Motor neuron (in vitro differentiated cells): ENCODE measurements at regions not wholly inside any gene's neighbourhood (a gene's known extent, or its start where the extent isn't known, plus 50 kb on each side); places are given as distances from the start of the nearest gene placed in this dataset.

Experiments
- ATAC-seq, 8 experiments: fragments of 200-7000 bp; cut with Tn5 transposase; replicated peaks in 6 of 8; 2 replicates each; pipeline ENCODE4 v1.8.0; 2021; ENCODE audit warnings: mild to moderate bottlenecking in 8 of 8, moderate library complexity in 8 of 8
- H3K27ac ChIP-seq, 2 donors: fragments of 250-450 bp; sonication (Bioruptor Pico); 2 replicates each; pipeline ENCODE4 v1.9.0; 2021; ENCODE audit warnings: antibody characterized with exemption in 2 of 2, mild to moderate bottlenecking in 2 of 2, moderate library complexity in 1 of 2
- H3K4me1 ChIP-seq, 2 donors: fragments of 250-450 bp; sonication (Bioruptor Pico); replicated peaks in 1 of 2; 2 replicates each; pipeline ENCODE4 v1.6.1; 2021; ENCODE audit warnings: antibody characterized with exemption in 2 of 2, mild to moderate bottlenecking in 2 of 2, moderate library complexity in 1 of 2
- H3K4me3 ChIP-seq, 5 donors: fragments of 250-450 bp; sonication (Bioruptor Pico); 2 replicates each; pipeline ENCODE4 v1.9.0; 2021; ENCODE audit warnings: antibody characterized with exemption in 5 of 5, mild to moderate bottlenecking in 5 of 5, moderate library complexity in 4 of 5
- WGBS, 10 experiments: fragments of 450-650 bp; shearing (Covaris generic); methylation state at CpG; one replicate each; pipeline ENCODE4 v1.0.0; 2022; 5-methylcytosine and 5-hydroxymethylcytosine counted together
- in situ Hi-C, 9 experiments: fragments of 400-800 bp; cut with MboI; loops; one replicate each; pipeline ENCODE4 v1.15.0; 2021; ENCODE audit warnings: low sequenced_read_pairs in 9 of 9, low pct_unique_long_range_greater_than_20kb in 2 of 9; ENCODE audit not compliant: unreplicated experiment in 9 of 9

DNA sequence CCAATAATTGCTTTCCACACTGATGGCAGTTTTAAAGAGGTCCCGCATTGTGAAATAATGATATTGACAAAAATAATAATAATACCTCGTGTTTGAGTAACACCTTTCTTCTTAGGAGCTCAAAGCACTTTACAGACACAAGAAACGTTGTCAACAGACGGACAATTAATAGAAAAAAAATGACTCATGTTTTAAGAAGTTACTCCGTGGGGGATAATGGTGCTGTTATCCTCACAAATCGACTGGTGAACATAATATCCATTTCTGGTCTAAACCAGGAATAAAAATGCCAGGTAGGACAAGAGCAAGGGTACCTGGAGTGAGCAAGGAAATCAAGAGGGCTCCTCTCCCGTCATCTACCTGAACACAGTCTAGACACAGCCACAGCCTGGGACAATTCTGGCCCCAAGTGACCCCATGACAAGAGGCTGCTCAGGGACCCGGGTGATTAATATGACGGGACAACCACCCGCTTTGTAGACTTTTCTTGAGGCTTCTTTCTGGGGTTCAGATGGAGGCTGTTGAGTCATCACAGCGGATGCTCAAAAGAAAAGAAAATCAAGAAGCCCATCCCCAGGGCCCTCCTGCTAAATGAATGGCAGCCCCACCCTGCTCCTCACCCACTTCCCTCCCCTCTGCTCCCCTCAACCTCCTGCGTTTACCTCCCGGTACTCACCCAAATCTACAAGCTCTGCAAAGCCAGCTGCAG, 146.2 kb upstream of the IRF2BP2 start:
- ATAC-seq, result peak in 4 of 8 experiments; percentile 32 to 71 (median 64)
- Histone ChIP-seq H3K4me1 (peaks cover 23 to 27% of the 10 kb centered on the region in 2 donors), H3K4me3 (no peak overlapping the region), H3K27ac (no peak overlapping the region)
- 42 to 93% (median 73%) methylated on average over 1 to 11 of the region's 13 CpGs for WGBS, 10 experiments
- in situ Hi-C loops, result no loop called here

DNA sequence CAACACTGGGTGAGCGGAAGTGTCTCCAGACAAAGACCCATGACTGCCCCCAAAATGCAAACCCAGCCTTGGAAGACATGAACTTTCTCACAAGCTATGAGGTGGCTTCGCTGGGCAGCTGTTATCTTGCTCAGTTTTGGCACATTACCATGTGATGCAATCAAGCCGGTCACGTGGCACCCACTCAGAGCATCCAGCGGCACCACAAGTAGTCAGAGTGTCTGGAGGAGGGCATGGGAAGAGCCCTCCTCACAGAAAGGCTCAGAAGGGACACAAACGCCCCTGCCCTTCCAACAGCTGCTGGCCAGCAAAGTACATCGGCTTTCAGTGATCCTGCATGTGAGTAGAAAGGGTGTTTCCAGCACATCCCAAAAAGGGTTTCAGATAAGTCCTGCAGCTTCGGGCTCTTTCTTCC, 145.5 kb upstream of the IRF2BP2 start:
- no peak overlapping the region for H3K27ac ChIP-seq

DNA sequence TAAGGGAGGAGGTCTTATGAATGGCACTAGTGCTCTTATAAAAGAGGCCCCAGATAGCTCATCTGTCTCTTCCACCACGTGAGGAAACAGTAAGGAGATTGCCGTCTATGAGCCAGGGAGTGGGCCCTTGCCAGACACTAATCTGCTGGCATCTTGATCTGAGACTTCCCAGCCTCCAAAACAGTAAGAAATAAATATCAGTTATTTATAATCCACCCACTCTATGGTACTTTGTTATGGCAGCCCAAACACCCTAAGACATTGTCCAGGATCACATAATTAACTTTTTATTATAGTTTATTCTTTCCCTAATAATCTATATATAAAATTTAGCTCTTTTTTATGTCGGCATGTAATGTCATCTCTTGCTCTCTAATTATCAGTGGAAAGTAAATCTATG, 144.0 kb upstream of the IRF2BP2 start:
- no peak for ATAC-seq
- H3K4me1 ChIP-seq, result peaks cover 27 to 29% of the 10 kb centered on the region in 2 donors
- no peak overlapping the region for H3K4me3 ChIP-seq
- no peak overlapping the region for H3K27ac ChIP-seq
- in situ Hi-C loops, result no loop called here
- 29 to 96% (median 70%) methylated on average over 1 to 3 of the region's 3 CpGs; no CpG with 5 or more reads in 1 of the 10 experiments for WGBS, 10 experiments

More for the DNA sequence above, 145.5 kb upstream of the IRF2BP2 start:
- WGBS, 10 experiments, result 7 to 95% (median 80%) methylated on average over 1 to 8 of the region's 8 CpGs; no CpG with 5 or more reads in 1 of the 10 experiments
- in situ Hi-C loops, result no loop called here
- peak in 3 of 8 experiments; percentile 33 to 76 (median 69) for ATAC-seq
- Histone ChIP-seq H3K4me3 (no peak overlapping the region), H3K4me1 (peaks cover 27 to 31% of the 10 kb centered on the region in 2 donors)

DNA sequence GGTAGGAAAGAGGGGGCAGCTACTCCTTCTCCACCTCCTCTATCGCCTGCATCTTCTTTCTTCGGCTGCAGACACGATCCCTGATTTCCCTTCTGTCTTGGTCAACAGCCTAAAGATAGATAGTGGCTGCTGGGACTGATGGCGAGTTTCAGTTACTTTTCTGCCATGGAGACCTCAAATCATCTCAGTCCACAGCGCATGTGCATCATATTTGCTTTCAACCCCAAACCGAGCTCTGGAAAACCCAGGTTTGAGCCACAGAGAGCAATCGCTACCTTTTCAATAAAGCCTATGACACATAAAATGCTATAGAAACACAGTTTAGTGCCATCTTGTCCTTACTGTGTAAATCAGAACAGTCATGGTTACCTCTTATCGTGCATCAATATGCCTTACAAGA, 142.9 kb upstream of the IRF2BP2 start:
- in situ Hi-C loops, result no loop called here
- WGBS, 10 experiments, result 63 to 100% (median 91%) methylated on average over 3 to 8 of the region's 8 CpGs
- H3K27ac ChIP-seq, result no peak overlapping the region
- ATAC-seq, result no peak
- peaks cover 29 to 30% of the 10 kb centered on the region in 2 donors for H3K4me1 ChIP-seq
- no peak overlapping the region for H3K4me3 ChIP-seq

DNA sequence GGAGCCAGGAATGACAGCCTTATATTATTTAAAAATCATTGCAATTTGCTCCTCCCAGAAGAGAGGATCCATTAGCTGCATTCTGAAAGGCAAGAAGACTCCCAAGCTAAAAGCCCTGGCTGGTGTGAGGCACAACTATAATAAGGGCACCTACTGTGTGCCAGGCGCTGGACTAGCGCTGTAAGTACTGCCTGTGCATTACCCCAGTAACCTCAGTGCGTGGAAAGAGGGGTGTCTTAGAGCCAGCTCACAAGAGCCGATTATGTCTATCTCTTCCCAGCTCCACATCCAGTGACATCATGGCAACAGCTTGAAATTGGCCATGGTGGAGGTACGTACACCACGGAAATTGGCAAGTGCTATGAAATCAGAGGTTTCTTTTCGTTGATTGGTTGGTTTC, 141.7 kb upstream of the IRF2BP2 start:
- no peak overlapping the region for H3K4me3 ChIP-seq
- H3K27ac ChIP-seq, result peak overlapping the region in 1 of 2 donors; percentile 8
- H3K4me1 ChIP-seq, result peaks cover 36 to 42% of the 10 kb centered on the region in 2 donors
- in situ Hi-C loops, result no loop called here
- 77 to 100% (median 95%) methylated on average over 1 to 7 of the region's 7 CpGs; no CpG with 5 or more reads in 1 of the 10 experiments for WGBS, 10 experiments
- peak in 1 of 8 experiments; percentile 6 for ATAC-seq

DNA sequence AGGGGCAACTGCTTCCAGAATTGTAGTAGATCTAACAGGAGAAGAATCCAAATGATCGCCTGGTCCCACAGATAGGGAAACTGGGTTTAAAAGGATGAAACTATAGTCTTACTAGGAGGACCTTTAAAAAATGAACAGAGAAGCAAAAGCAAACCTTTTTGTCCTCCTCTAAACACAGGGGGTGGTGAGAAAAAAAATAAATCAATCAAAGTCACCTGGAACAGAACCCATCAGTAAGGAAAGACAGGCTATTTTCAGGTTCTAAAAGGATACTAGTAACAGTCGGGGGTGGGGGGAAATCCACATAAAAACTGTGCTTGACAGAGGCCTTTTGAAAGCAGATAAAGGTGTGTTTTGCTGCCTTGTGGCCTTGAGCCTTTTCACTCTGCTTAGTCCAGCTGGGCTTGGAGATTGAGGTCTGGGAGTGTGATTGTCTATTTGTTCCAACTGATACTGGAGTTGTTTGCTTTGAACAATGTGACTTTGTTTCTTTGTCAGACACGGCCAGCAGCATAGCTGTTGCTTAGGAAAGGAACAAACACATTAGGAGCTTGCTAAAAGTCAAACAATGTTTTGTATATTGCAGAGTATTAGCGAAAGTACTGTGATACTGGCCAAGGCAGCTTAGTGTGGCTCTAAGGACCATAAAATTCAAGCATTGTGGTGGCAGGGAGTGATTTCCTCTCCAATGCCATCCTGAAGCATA, 141.1 kb upstream of the IRF2BP2 start:
- Histone ChIP-seq H3K4me3 (no peak overlapping the region), H3K4me1 (peaks cover 36 to 42% of the 10 kb centered on the region in 2 donors), H3K27ac (peak overlapping the region in 1 of 2 donors; percentile 8)
- peak in 5 of 8 experiments; percentile 51 to 92 (median 67) for ATAC-seq
- in situ Hi-C loops, result no loop called here
- WGBS, 10 experiments, result 30 to 100% (median 54%) methylated on average over 1 to 4 of the region's 4 CpGs

DNA sequence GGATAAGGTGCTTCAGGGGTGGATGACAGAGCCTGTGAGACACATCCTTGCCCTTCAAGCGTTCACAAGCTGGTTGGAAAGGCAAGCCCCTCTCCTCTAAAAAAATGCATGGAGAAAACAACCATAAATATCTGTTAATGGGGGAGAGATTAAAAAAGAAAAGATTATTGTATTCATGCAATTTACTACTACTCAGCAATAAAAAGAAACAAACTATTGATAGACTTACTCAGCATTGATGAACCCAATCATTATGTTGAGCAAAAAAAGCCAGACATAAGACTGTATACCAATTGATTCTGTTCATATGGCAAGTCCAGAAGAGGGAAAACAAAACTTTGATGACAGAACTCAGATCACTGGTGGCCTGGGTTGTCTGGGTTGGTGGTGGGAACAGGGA, 138.7 kb upstream of the IRF2BP2 start:
- 63 to 100% (median 89%) methylated on average over 1 of the region's 1 CpG; no CpG with 5 or more reads in 3 of the 10 experiments for WGBS, 10 experiments
- H3K27ac ChIP-seq, result no peak overlapping the region
- in situ Hi-C loops, result loop anchor here in 8 of 9 experiments (25.0 kb wide), 6 partner anchors 89 to 339 kb away; partner anchors contain the start of genes TARBP1 (in 3 of the 8) and IRF2BP2 (in 2 of the 8)
- no peak for ATAC-seq
- no peak overlapping the region for H3K4me3 ChIP-seq
- peaks cover 54 to 62% of the 10 kb centered on the region in 2 donors for H3K4me1 ChIP-seq

DNA sequence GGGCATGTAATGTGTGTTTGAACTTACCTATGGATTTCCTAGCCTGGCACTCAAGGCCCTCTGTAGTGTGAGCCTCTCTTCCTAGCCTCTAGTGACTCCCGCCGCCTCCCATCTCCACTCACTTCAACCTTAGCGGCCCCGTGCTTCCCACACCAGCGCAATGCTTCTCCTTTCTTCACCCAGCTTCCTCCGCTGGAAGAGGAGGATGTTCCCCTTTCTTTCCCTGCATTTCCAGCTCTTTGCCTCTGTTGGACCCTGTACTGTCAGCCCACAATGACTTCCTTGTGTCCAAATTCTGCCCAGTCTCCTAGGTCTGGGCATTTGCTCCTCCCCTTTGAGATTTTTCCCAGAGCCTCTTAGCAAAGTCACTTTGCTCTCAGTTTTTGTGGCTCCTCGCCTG, 138.1 kb upstream of the IRF2BP2 start:
- 88 to 100% (median 94%) methylated on average over 1 to 7 of the region's 7 CpGs; no CpG with 5 or more reads in 2 of the 10 experiments for WGBS, 10 experiments
- no peak for ATAC-seq
- no peak overlapping the region for H3K27ac ChIP-seq

DNA sequence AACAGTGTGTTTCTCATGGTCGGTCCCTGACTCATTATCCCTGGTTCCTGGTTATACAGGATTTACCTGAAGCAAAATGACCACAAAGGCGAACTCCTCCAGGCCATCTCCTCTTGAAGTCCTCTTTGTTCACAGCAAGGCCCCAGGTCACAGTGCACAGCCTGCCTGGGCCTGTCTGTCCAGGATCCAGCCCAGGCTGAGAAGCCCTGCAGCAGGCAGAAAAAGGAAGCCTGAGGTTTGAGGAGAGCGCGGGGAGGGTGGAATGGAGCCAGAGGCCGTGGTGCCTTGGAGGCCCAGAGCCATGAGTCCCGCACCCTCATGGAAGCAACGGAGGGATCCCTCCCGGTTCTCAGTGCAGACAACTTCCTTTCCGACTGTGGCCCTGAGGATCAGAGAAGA, 136.8 kb upstream of the IRF2BP2 start:
- Histone ChIP-seq H3K27ac (peak overlapping the region; percentile 55 to 70), H3K4me1 (peaks cover 56 to 57% of the 10 kb centered on the region in 2 donors), H3K4me3 (no peak overlapping the region)
- 60 to 100% (median 93%) methylated on average over 1 to 9 of the region's 9 CpGs; no CpG with 5 or more reads in 1 of the 10 experiments for WGBS, 10 experiments
- in situ Hi-C loops, result loop anchor here in 8 of 9 experiments (25.0 kb wide), 6 partner anchors 91 to 341 kb away; partner anchors contain the start of genes TARBP1 (in 3 of the 8) and IRF2BP2 (in 2 of the 8)
- no peak for ATAC-seq

More for the DNA sequence above, 138.1 kb upstream of the IRF2BP2 start:
- Histone ChIP-seq H3K4me3 (no peak overlapping the region), H3K4me1 (peaks cover 57 to 60% of the 10 kb centered on the region in 2 donors)
- in situ Hi-C loops, result loop anchor here in 8 of 9 experiments (25.0 kb wide), 6 partner anchors 89 to 339 kb away; partner anchors contain the start of genes TARBP1 (in 3 of the 8) and IRF2BP2 (in 2 of the 8)

DNA sequence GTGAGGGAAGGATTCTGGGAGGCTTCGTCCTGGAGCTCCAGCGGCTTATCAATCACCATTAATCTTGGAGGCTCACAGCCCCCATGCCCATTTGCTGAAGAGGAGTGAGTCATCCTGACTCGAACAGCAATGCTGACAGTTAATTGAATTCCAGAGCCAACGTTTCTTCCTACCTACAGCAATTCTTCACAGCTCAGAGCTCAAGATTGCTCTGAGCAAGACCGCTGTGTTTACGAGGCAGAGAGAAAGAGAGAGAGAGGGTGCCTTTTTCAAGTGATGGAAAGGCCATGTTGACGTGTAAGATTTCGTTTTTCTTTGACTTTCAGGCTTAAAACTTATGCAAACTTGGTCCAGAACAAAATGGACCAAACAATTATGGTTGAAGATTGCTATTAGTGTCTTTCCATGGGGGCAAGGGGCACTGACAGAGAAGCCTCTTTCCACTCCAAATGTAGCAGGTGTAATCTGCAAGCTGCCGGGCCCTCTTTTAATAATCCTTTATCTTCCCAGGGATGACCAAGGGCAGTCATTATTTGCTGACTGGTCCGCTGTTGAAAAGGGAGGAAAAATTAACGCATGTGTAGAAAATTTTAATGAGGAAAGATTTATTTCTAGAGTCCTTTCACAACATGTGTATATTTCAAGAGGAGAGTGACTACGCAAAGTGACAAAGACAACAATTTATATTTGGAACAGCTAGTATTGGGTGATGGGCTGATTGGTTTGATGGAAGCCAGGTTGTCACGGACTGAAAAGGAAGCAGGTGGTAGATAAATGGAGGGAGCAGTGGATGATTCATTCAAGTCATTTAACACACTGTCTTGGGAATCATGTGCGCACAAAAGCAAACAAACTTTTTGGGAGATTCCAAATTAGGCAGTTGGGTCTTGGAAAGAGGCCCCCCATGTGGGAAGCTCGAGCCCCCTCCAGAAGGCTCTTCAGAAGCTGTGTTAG, 136.1 kb upstream of the IRF2BP2 start:
- WGBS, 10 experiments, result 18 to 77% (median 41%) methylated on average over 2 to 15 of the region's 15 CpGs
- Histone ChIP-seq H3K27ac (peak overlapping the region; percentile 55 to 70), H3K4me1 (peaks cover 50 to 51% of the 10 kb centered on the region in 2 donors), H3K4me3 (no peak overlapping the region)
- in situ Hi-C loops, result loop anchor here in 8 of 9 experiments (25.0 kb wide), 6 partner anchors 91 to 341 kb away; partner anchors contain the start of genes TARBP1 (in 3 of the 8) and IRF2BP2 (in 2 of the 8)
- ATAC-seq, result peak in 5 of 8 experiments; percentile 91 to 97 (median 96)

DNA sequence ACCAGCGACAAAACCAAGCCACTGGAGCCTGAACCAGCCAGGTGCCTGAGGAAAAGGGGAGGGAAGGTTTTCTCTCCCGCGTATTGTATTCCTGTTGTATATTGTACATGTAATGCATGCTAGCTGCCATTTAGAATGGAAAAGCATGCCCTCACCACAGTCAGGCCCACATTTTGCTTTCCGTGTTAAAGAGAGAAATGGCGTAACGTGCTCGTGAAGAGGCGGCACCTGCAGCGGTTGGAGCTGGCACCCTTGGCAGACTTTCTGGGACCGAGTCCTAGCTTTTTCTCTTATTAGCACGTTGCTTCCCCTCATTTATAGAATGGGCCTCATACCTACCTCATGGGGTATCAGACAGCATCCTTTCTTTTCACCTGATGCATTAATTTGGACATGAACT, 135.3 kb upstream of the IRF2BP2 start:
- in situ Hi-C loops, result loop anchor here in 8 of 9 experiments (25.0 kb wide), 6 partner anchors 92 to 342 kb away; partner anchors contain the start of genes TARBP1 (in 3 of the 8) and IRF2BP2 (in 2 of the 8)
- 83 to 100% (median 92%) methylated on average over 3 to 11 of the region's 11 CpGs for WGBS, 10 experiments
- no peak overlapping the region for H3K4me3 ChIP-seq
- peaks cover 43 to 47% of the 10 kb centered on the region in 2 donors for H3K4me1 ChIP-seq
- no peak for ATAC-seq
- H3K27ac ChIP-seq, result peak overlapping the region; percentile 51 to 55
